Stimulated activated naive CD8-positive, alpha-beta T cell treated with anti-CD3 and anti-CD28 coated beads, Interleukin-15, amount 100 ng/mL, for 72 hours (primary cell): ENCODE measurements at regions not wholly inside any gene's neighbourhood (a gene's known extent, or its start where the extent isn't known, plus 50 kb on each side); places are given as distances from the start of the nearest gene placed in this dataset.

Experiments
- ATAC-seq: fragments of 150-1000 bp; cut with Tn5 transposase; 2 replicates; pipeline ENCODE4 v1.10.0; 2021; ENCODE audit warnings: mild to moderate bottlenecking, moderate library complexity
- DNase-seq, 2 donors: peaks; one replicate each; pipeline ENCODE4 v3.0.0; 2021 to 2022
- H3K27ac Mint-ChIP-seq, 2 donors: one replicate each; pipeline ENCODE4 v1.8.0; 2022; ENCODE audit warnings: mild to moderate bottlenecking in 2 of 2, mixed read lengths in 2 of 2, moderate library complexity in 2 of 2
- H3K27me3 Mint-ChIP-seq: one replicate; pipeline ENCODE4 v1.8.0; 2022; ENCODE audit warnings: mixed read lengths
- H3K4me1 Mint-ChIP-seq: one replicate; pipeline ENCODE4 v1.8.0; 2022; ENCODE audit warnings: mild to moderate bottlenecking, mixed read lengths
- H3K4me3 Mint-ChIP-seq, 2 donors: one replicate each; pipeline ENCODE4 v1.8.0; 2022; ENCODE audit warnings: mild to moderate bottlenecking in 2 of 2, mixed read lengths in 2 of 2, moderate library complexity in 1 of 2
- H3K9me3 Mint-ChIP-seq, 2 donors: one replicate each; pipeline ENCODE4 v1.8.0; 2022; ENCODE audit warnings: mixed read lengths in 2 of 2

GRCh38 chr3:18630295-18630694 is 205.2 kb upstream of the SATB1 start:
- no peak for ATAC-seq
- Mint-ChIP-seq H3K27ac (no peak overlapping the region), H3K4me1 (peaks cover under 1% of the 10 kb centered on the region), H3K9me3 (peaks cover 0 to 10% of the 10 kb centered on the region in 2 donors), H3K27me3 (no peaks in the 10 kb centered on the region), H3K4me3 (no peak overlapping the region)
- no peak for DNase-seq

- H3K4me1 Mint-ChIP-seq = peaks cover 12% of the 10 kb centered on the region
- peaks cover 7 to 10% of the 10 kb centered on the region in 2 donors for H3K9me3 Mint-ChIP-seq
- DNase-seq (no peak), ATAC-seq (no peak)
- H3K27me3 Mint-ChIP-seq = no peaks in the 10 kb centered on the region
- H3K4me3 Mint-ChIP-seq = no peak overlapping the region
- no peak overlapping the region for H3K27ac Mint-ChIP-seq
Measured at GRCh38 chr3:18625085-18625484, 199.9 kb upstream of the SATB1 start.

GRCh38 chr3:18623220-18623619 is 198.1 kb upstream of the SATB1 start:
- no peaks in the 10 kb centered on the region for H3K27me3 Mint-ChIP-seq
- H3K4me1 Mint-ChIP-seq = peaks cover 12% of the 10 kb centered on the region
- DNase-seq = no peak
- H3K4me3 Mint-ChIP-seq = no peak overlapping the region
- ATAC-seq = no peak
- no peak overlapping the region for H3K27ac Mint-ChIP-seq
- H3K9me3 Mint-ChIP-seq = peaks cover 7 to 10% of the 10 kb centered on the region in 2 donors

GRCh38 chr3:18618723-18619122 is 193.6 kb upstream of the SATB1 start:
- no peak overlapping the region for H3K4me3 Mint-ChIP-seq
- no peaks in the 10 kb centered on the region for H3K27me3 Mint-ChIP-seq
- DNase-seq = no peak
- no peaks in the 10 kb centered on the region for H3K4me1 Mint-ChIP-seq
- peaks cover 0 to 8% of the 10 kb centered on the region in 2 donors for H3K9me3 Mint-ChIP-seq
- no peak for ATAC-seq
- H3K27ac Mint-ChIP-seq = no peak overlapping the region

DNA sequence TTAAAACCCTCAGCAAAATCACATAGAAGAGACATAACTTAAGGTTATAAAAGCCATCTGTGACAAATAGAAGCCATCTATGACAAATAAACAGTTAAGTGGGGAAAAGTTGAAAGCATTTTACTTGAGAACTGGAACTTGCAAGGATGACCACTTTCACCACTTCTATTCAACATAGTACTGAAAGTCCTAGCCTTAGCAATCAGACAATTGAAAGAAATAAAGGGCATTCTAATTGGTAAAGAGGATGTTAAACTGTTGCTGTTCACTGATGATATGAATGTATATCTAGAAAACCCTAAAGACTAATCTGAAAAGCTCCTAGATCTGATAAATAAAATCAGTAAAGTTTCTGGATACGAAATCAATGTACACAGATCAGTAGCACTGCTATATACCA is 186.9 kb upstream of the SATB1 start:
- no peaks in the 10 kb centered on the region for H3K27me3 Mint-ChIP-seq
- H3K4me3 Mint-ChIP-seq = no peak overlapping the region
- peak; percentile 57 for ATAC-seq
- H3K4me1 Mint-ChIP-seq = no peaks in the 10 kb centered on the region
- no peak for DNase-seq
- no peak overlapping the region for H3K27ac Mint-ChIP-seq
- H3K9me3 Mint-ChIP-seq = peaks cover 11 to 17% of the 10 kb centered on the region in 2 donors

DNA sequence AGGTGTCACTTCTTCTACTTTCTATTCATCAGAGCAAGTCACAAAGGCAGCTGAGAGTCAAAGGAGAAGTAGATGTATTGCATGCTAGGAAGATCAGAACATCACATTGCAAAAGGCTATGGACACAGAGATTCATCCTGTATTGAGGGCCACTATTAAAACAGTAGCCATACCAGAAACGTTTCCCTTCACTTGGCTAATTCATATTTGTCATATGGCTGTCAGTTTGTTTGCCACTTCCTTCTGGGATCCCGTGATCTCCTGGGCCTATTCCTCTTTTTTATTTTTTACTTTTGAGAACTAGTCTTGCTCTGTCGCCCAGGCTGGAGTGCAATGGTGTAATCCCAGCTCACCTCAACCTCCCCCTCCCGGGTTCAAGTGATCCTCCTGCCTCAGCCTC is 184.0 kb upstream of the SATB1 start:
- Mint-ChIP-seq H3K27ac (no peak overlapping the region), H3K27me3 (no peaks in the 10 kb centered on the region), H3K9me3 (peaks cover 11 to 17% of the 10 kb centered on the region in 2 donors), H3K4me3 (no peak overlapping the region), H3K4me1 (no peaks in the 10 kb centered on the region)
- DNase-seq = no peak
- no peak for ATAC-seq

DNA sequence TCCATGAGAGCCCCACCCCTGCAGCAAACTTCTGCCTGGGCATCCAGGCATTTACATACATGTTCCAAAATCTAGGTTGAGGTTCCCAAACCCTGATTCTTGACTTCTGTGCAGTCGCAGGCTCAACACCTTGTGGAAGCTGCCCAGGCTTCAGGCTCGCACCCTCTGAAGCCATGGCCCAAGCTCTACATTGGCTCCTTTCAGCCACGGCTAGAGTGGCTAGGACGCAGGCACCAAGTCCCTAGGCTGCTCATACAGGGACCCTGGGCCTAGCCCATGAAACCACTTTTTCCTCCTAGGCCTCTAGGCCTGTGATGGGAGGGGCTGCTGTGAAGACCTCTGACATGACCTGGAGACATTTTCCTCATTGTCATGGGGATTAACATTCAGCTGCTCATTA is 172.8 kb upstream of the SATB1 start:
- H3K9me3 Mint-ChIP-seq = peaks cover 28 to 38% of the 10 kb centered on the region in 2 donors
- ATAC-seq (no peak), DNase-seq (no peak)
- H3K4me1 Mint-ChIP-seq = no peaks in the 10 kb centered on the region
- no peak overlapping the region for H3K4me3 Mint-ChIP-seq
- H3K27ac Mint-ChIP-seq = no peak overlapping the region
- H3K27me3 Mint-ChIP-seq = no peaks in the 10 kb centered on the region

GRCh38 chr3:18593231-18593630 is 168.1 kb upstream of the SATB1 start:
- Mint-ChIP-seq H3K4me3 (no peak overlapping the region), H3K9me3 (peaks cover 16% of the 10 kb centered on the region in 2 donors), H3K27me3 (no peaks in the 10 kb centered on the region), H3K4me1 (no peaks in the 10 kb centered on the region), H3K27ac (no peak overlapping the region)
- DNase-seq (no peak), ATAC-seq (no peak)

GRCh38 chr3:18591120-18591519 is 166.0 kb upstream of the SATB1 start:
- H3K27me3 Mint-ChIP-seq = no peaks in the 10 kb centered on the region
- no peak overlapping the region for H3K4me3 Mint-ChIP-seq
- no peak for ATAC-seq
- no peak for DNase-seq
- H3K4me1 Mint-ChIP-seq = no peaks in the 10 kb centered on the region
- H3K27ac Mint-ChIP-seq = no peak overlapping the region
- peaks cover 0 to 9% of the 10 kb centered on the region in 2 donors for H3K9me3 Mint-ChIP-seq

DNA sequence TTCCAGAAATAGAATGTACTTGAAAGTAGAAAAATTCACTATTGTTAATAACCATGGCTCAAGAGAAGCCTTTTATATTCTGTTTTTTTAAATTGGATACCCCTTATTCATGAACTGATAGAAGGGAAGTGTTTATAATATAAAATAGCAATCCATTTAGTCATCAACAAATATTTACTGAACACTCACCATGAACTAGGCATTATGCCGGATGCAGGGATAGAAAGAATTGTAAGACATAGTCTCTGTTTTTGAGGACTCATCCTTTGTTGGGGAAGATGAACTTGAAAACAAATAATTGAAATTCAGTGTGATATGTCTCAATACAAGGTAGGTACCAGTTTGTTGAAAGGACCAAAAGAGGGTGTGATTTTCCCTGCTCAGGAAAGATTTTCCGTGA is 160.9 kb upstream of the SATB1 start:
- no peaks in the 10 kb centered on the region for H3K4me1 Mint-ChIP-seq
- ATAC-seq = no peak
- H3K27ac Mint-ChIP-seq = no peak overlapping the region
- DNase-seq = no peak
- no peaks in the 10 kb centered on the region for H3K27me3 Mint-ChIP-seq
- no peak overlapping the region for H3K4me3 Mint-ChIP-seq
- peaks cover 7 to 12% of the 10 kb centered on the region in 2 donors for H3K9me3 Mint-ChIP-seq

- ATAC-seq (no peak), DNase-seq (no peak)
- H3K4me3 Mint-ChIP-seq = no peak overlapping the region
- H3K4me1 Mint-ChIP-seq = no peaks in the 10 kb centered on the region
- peaks cover 7 to 20% of the 10 kb centered on the region in 2 donors for H3K9me3 Mint-ChIP-seq
- no peaks in the 10 kb centered on the region for H3K27me3 Mint-ChIP-seq
- H3K27ac Mint-ChIP-seq = no peak overlapping the region
Measured at GRCh38 chr3:18585004-18585968, 160.1 kb upstream of the SATB1 start.

DNA sequence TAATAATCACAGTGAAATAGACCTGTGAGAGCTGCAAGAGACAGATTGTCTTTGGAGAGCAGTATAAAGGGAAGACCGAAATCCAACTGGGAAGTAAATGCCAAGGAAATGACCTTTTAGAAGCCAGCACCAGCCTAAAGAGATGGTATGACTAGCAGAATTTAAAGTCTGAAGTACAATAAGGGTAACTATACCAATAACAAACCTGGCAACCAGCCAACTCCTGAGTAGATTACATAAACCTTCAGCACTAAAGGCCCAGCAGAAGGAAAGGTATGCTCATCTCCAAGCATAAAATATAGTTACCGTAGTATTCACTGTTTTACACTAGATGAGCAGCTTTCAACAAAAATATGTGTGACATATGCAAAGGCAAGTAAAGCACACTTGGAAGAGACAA is 155.1 kb upstream of the SATB1 start:
- peaks cover 7 to 35% of the 10 kb centered on the region in 2 donors for H3K9me3 Mint-ChIP-seq
- no peaks in the 10 kb centered on the region for H3K27me3 Mint-ChIP-seq
- no peak for ATAC-seq
- H3K27ac Mint-ChIP-seq = peak overlapping the region in 1 of 2 donors; percentile 9
- no peaks in the 10 kb centered on the region for H3K4me1 Mint-ChIP-seq
- DNase-seq = no peak
- H3K4me3 Mint-ChIP-seq = no peak overlapping the region

DNA sequence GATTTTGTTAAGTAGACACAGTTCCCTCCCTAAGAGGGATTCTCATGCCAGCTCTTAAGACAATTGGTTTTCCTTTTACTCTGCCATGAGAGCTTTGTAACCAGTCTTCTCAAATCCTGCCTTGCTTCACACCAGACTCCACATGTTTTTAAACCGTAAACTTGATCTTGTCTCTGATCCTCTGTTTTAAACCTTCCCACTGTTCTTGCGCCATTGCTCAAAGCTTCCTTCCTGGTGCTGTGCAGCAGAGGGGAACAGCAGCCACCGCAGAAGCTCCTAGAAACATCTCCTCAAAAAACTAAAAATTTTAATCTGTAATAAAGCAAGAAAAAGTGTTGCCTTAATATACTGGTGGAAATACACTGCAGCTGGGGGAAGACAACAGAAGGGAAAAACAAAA is 154.5 kb upstream of the SATB1 start:
- H3K27ac Mint-ChIP-seq = peak overlapping the region in 1 of 2 donors; percentile 29
- no peaks in the 10 kb centered on the region for H3K4me1 Mint-ChIP-seq
- DNase-seq = no peak
- H3K27me3 Mint-ChIP-seq = no peaks in the 10 kb centered on the region
- H3K9me3 Mint-ChIP-seq = peaks cover 7 to 35% of the 10 kb centered on the region in 2 donors
- no peak overlapping the region for H3K4me3 Mint-ChIP-seq
- ATAC-seq = no peak

DNA sequence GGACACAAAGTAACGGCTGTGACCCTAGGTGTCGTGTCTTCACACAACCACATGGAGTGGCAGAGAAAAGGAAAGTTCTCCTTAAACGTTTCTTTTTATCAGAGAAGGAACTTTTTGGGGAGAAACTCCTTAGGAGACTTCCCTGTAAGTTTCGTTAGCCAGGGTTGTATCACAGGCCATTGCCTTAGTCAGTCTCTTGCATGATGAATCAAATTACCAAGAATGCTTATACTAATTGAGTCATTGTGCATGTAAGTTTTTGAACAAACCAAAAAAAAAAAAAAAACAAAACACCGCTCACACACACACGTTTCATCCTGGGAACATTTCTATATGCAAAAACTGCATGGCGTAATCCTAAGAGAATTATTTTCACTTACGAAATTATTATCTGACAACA is 150.4 kb upstream of the SATB1 start:
- no peak overlapping the region for H3K27ac Mint-ChIP-seq
- no peak overlapping the region for H3K4me3 Mint-ChIP-seq
- ATAC-seq (no peak), DNase-seq (no peak)
- H3K4me1 Mint-ChIP-seq = peaks cover 12% of the 10 kb centered on the region
- peaks cover 0 to 19% of the 10 kb centered on the region in 2 donors for H3K9me3 Mint-ChIP-seq
- H3K27me3 Mint-ChIP-seq = no peaks in the 10 kb centered on the region

GRCh38 chr3:18572809-18573208 is 147.7 kb upstream of the SATB1 start:
- Mint-ChIP-seq H3K4me1 (peaks cover 18% of the 10 kb centered on the region), H3K4me3 (no peak overlapping the region), H3K27me3 (no peaks in the 10 kb centered on the region), H3K27ac (no peak overlapping the region), H3K9me3 (peaks cover 13 to 15% of the 10 kb centered on the region in 2 donors)
- DNase-seq (no peak), ATAC-seq (no peak)

DNA sequence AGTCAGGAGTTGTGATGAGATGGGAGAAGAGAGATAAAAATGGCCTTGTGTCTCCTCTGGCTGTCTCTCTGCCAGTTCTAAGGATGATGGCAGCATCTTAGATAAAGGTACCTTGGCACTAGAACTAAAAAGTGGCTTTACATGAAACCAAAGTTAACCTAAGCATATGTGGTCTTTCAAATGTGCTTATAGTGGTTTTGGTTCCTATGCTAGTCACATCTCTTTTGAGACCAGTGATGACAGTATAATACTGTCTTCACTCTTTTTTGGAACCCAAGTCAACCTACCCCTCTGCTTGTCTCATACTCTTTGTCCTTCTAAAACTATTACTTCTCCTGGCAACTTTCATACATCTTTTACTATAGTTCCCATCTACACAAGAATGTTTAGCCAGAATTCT is 142.2 kb upstream of the SATB1 start:
- DNase-seq (no peak), ATAC-seq (peak; percentile 61)
- no peak overlapping the region for H3K4me3 Mint-ChIP-seq
- H3K27ac Mint-ChIP-seq = no peak overlapping the region
- H3K9me3 Mint-ChIP-seq = peaks cover 0 to 17% of the 10 kb centered on the region in 2 donors
- peaks cover 20% of the 10 kb centered on the region for H3K4me1 Mint-ChIP-seq
- H3K27me3 Mint-ChIP-seq = no peaks in the 10 kb centered on the region
